OCI-LY1 (cell line): ENCODE measurements at regions not wholly inside any gene's neighbourhood (a gene's known extent, or its start where the extent isn't known, plus 50 kb on each side); places are given as distances from the start of the nearest gene placed in this dataset.

Source experiments
- H2AFZ ChIP-seq: fragments of 200-600 bp; sonication (generic), shearing (Covaris generic); 2 replicates; pipeline ENCODE4 v1.6.0; 2014; ENCODE audit warnings: antibody characterized with exemption, mild to moderate bottlenecking, low read length
- H3F3A ChIP-seq: fragments of 200-600 bp; sonication (generic), shearing (Covaris generic); 2 replicates; pipeline ENCODE4 v1.6.0; 2014; ENCODE audit warnings: mild to moderate bottlenecking, antibody characterized with exemption, low read length, moderate library complexity; ENCODE audit not compliant: insufficient read depth
- H3K27ac ChIP-seq: fragments of 200-600 bp; sonication (generic); 2 replicates; pipeline ENCODE4 v1.5.1; 2014; ENCODE audit warnings: low read length, mixed run types, mild to moderate bottlenecking, low read depth; ENCODE audit not compliant: poor library complexity, severe bottlenecking
- H3K27me3 ChIP-seq: fragments of 200-600 bp; sonication (generic); 2 replicates; pipeline ENCODE4 v1.6.0; 2014; ENCODE audit warnings: antibody characterized with exemption, mild to moderate bottlenecking, low read length, moderate library complexity; ENCODE audit not compliant: insufficient read depth
- H3K36me3 ChIP-seq: fragments of 200-600 bp; sonication (generic); 2 replicates; pipeline ENCODE4 v1.6.1; 2014; ENCODE audit warnings: mild to moderate bottlenecking, antibody characterized with exemption, low read length, moderate library complexity, mixed read lengths; ENCODE audit not compliant: insufficient read depth
- H3K4me1 ChIP-seq: fragments of 200-600 bp; sonication (generic); 2 replicates; pipeline ENCODE4 v1.5.1; 2014; ENCODE audit warnings: mild to moderate bottlenecking, low read length, moderate library complexity; ENCODE audit not compliant: insufficient read depth, severe bottlenecking
- H3K4me2 ChIP-seq: fragments of 200-600 bp; sonication (generic), shearing (Covaris generic); 2 replicates; pipeline ENCODE4 v1.6.1; 2014; ENCODE audit warnings: low read length
- H3K4me3 ChIP-seq: fragments of 200-600 bp; sonication (generic); 2 replicates; pipeline ENCODE4 v1.5.1; 2014; ENCODE audit warnings: low read length, low read depth, mild to moderate bottlenecking, mixed read lengths; ENCODE audit not compliant: poor library complexity, severe bottlenecking
- H3K79me2 ChIP-seq: fragments of 200-600 bp; shearing (Covaris generic); 2 replicates; pipeline ENCODE4 v1.6.1; 2016; ENCODE audit warnings: mixed run types, low read length, mixed read lengths; ENCODE audit not compliant: insufficient read depth
- H3K9ac ChIP-seq: fragments of 200-600 bp; sonication (generic), shearing (Covaris generic); 2 replicates; pipeline ENCODE4 v1.6.1; 2014; ENCODE audit warnings: mild to moderate bottlenecking, low read length, mixed read lengths
- H3K9me2 ChIP-seq: fragments of 200-600 bp; sonication (generic), shearing (Covaris generic); 2 replicates; pipeline ENCODE4 v1.6.1; 2014; ENCODE audit warnings: low read depth, mild to moderate bottlenecking, low read length, mixed read lengths
- H3K9me3 ChIP-seq: fragments of 200-600 bp; shearing (Covaris generic); 2 replicates; pipeline ENCODE4 v1.6.1; 2014; ENCODE audit warnings: low read length, mixed read lengths
- H4K20me1 ChIP-seq: fragments of 200-600 bp; sonication (generic), shearing (Covaris generic); 2 replicates; pipeline ENCODE4 v1.6.0; 2016; ENCODE audit warnings: mild to moderate bottlenecking, low read length; ENCODE audit not compliant: insufficient read depth
- EZH2 ChIP-seq: fragments of 200-600 bp; sonication (generic), shearing (Covaris generic); IDR thresholded peaks from 2 replicates; pipeline ENCODE4 v1.8.0; 2017; ENCODE audit warnings: borderline replicate concordance, mixed run types, mild to moderate bottlenecking, antibody characterized with exemption, low read length, moderate library complexity, mixed read lengths
- TF ChIP-seq, protein P1 (sequence below): fragments of 200-600 bp; sonication (generic), shearing (Covaris generic); IDR thresholded peaks from 2 replicates; pipeline ENCODE4 v1.5.1; 2017; ENCODE audit warnings: mild to moderate bottlenecking, antibody characterized with exemption, low read length, moderate library complexity, mixed read lengths

DNA sequence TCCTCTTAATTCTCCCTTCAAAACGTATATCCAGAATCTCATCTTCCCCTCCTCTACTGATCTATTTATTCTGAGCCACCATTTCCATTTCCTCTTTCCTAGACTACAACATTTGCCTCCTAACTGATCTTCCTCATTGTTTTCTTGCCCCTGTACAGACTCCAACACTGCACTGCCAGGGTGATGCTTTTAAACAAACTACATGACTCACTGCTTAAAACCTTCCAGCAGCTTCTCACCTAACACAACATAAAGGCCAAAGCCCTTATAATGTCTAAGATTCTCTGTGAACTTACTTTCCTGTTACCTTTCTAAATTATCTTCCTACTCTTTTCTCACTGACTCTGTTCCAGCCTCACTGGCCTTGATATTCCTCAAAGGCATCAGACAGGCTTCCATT, 161.0 kb upstream of the HS3ST1 start:
- Histone ChIP-seq H3K4me2 (no peak overlapping the region), H4K20me1 (no peaks in the 10 kb centered on the region), H3F3A (no peaks in the 10 kb centered on the region), H3K27ac (no peak overlapping the region), H3K79me2 (no peaks in the 10 kb centered on the region), H2AFZ (no peak overlapping the region), H3K27me3 (no peaks in the 10 kb centered on the region), H3K9ac (no peak overlapping the region), H3K4me3 (no peak overlapping the region), H3K9me2 (no peaks in the 10 kb centered on the region), H3K36me3 (no peaks in the 10 kb centered on the region), H3K4me1 (no peaks in the 10 kb centered on the region), H3K9me3 (no peaks in the 10 kb centered on the region)
- TF ChIP-seq, protein P1, sequence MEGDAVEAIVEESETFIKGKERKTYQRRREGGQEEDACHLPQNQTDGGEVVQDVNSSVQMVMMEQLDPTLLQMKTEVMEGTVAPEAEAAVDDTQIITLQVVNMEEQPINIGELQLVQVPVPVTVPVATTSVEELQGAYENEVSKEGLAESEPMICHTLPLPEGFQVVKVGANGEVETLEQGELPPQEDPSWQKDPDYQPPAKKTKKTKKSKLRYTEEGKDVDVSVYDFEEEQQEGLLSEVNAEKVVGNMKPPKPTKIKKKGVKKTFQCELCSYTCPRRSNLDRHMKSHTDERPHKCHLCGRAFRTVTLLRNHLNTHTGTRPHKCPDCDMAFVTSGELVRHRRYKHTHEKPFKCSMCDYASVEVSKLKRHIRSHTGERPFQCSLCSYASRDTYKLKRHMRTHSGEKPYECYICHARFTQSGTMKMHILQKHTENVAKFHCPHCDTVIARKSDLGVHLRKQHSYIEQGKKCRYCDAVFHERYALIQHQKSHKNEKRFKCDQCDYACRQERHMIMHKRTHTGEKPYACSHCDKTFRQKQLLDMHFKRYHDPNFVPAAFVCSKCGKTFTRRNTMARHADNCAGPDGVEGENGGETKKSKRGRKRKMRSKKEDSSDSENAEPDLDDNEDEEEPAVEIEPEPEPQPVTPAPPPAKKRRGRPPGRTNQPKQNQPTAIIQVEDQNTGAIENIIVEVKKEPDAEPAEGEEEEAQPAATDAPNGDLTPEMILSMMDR = no peak
- TF ChIP-seq EZH2 = no peak

DNA sequence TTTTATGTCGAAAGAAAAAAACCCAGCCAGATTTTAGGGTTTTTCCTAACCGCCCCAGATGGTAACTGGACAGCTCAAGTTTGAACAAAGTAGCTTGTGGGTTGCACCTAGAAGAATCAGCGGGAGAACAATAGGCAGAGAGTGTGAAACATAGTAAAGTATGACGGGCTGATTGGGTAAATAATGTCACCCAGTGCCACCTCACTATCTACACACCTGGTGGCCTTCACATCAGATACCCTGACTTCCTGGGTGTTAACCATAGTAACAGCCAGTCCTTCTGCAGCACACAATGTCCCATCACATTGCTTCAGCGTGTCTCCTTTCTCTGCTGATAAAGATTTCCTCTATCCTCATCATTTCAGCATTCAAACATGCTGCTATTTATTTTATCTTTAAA, 159.1 kb upstream of the HS3ST1 start:
- Histone ChIP-seq H3K27ac (no peak overlapping the region), H2AFZ (no peak overlapping the region), H3K36me3 (no peaks in the 10 kb centered on the region), H3K4me2 (no peak overlapping the region), H3K79me2 (no peaks in the 10 kb centered on the region), H3K9me3 (no peaks in the 10 kb centered on the region), H3K9ac (no peak overlapping the region), H4K20me1 (no peaks in the 10 kb centered on the region), H3K27me3 (no peaks in the 10 kb centered on the region), H3K4me1 (no peaks in the 10 kb centered on the region), H3K9me2 (no peaks in the 10 kb centered on the region), H3K4me3 (no peak overlapping the region), H3F3A (no peaks in the 10 kb centered on the region)
- TF ChIP-seq EZH2 = no peak
- TF ChIP-seq, protein P1 = no peak

DNA sequence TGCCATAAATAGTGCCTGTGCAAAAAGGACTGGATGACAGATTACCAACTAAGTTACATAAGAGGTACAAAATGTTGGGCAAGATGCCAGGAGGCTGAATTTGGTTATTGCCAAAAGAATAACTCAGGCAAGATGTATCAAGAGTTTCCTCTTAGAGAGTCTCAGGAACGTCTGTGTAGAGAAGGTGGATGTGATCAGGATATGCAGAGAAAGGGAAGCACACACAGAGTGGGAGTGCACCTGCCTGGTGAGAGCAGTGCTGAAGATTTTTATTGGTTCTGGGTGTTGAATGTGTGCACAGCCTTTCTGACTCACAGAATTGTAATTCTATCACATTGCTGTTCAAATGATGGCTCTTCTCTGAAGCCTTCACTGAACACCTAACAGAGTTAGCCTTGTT, 156.8 kb upstream of the HS3ST1 start:
- H3K4me2 ChIP-seq = no peak overlapping the region
- H3K9me3 ChIP-seq = no peaks in the 10 kb centered on the region
- H3K79me2 ChIP-seq = no peaks in the 10 kb centered on the region
- H3K27me3 ChIP-seq = no peaks in the 10 kb centered on the region
- no peak overlapping the region for H3K27ac ChIP-seq
- no peaks in the 10 kb centered on the region for H3F3A ChIP-seq
- H2AFZ ChIP-seq = no peak overlapping the region
- TF ChIP-seq, protein P1 = no peak
- no peak for TF ChIP-seq EZH2
- no peaks in the 10 kb centered on the region for H4K20me1 ChIP-seq
- H3K36me3 ChIP-seq = no peaks in the 10 kb centered on the region
- H3K4me3 ChIP-seq = no peak overlapping the region
- H3K9me2 ChIP-seq = no peaks in the 10 kb centered on the region
- H3K9ac ChIP-seq = no peak overlapping the region
- H3K4me1 ChIP-seq = no peaks in the 10 kb centered on the region
